GM18909 (cell line): ENCODE measurements at regions not wholly inside any gene's neighbourhood (a gene's known extent, or its start where the extent isn't known, plus 50 kb on each side); places are given as distances from the start of the nearest gene placed in this dataset.
"Not testable (repeated sequence)": the region's sequence is repeated elsewhere in the genome, so short reads cannot be mapped to it uniquely, and the experiment has no call there.

Experiments
- ATAC-seq: cut with Tn5 transposase; IDR thresholded peaks from one replicate; pipeline ENCODE4 v1.9.1; 2021; ENCODE audit warnings: mild to moderate bottlenecking; ENCODE audit not compliant: unreplicated experiment, poor library complexity

- peak; percentile 56 for ATAC-seq
Observed at GRCh38 chr6:150732765-150733539, 132.6 kb upstream of the MTHFD1L start.

DNA sequence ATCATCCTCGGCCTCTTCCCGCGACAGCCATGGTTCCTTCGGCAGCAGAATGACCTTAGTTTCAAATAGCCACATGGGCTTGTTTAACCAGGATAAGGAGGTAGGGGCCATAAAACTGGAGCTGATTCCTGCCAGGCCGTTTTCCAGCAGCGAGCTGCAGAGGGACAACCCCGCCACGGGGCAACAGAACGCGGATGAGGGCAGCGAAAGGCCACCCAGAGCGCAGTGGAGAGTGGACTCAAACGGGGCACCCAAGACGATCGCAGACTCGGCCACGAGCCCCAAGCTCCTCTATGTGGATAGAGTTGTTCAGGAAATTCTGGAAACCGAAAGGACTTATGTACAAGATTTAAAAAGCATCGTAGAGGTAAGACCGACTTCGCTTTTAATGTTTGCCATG is 131.8 kb upstream of the MTHFD1L start:
- no peak for ATAC-seq

- no peak for ATAC-seq
Observed at GRCh38 chr6:150734235-150734634, 131.3 kb upstream of the MTHFD1L start.

- ATAC-seq = no peak
Observed at GRCh38 chr6:150735341-150735851, 130.1 kb upstream of the MTHFD1L start.

- ATAC-seq = no peak
Observed at GRCh38 chr6:150738092-150738629, 127.3 kb upstream of the MTHFD1L start.

- no peak for ATAC-seq
Observed at GRCh38 chr6:150739711-150740349, 125.7 kb upstream of the MTHFD1L start.

DNA sequence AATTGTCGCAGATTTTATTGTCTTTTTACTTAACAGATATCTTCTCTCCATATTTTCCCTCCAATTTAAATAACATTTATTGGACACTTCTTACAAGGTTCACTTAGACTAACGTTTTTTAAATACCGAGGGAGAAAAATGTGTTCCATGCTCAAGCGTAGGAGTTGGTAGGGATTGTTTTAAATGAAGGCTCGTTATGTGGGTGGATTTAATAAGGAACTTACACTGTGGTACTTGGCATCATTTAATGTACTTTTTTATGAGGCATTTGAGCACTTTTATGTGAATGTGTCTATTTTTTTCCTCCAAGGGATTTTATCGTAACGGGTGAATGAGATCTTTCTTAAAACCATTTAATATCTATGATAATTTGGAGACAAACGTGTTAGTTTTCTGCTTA is 125.0 kb upstream of the MTHFD1L start:
- ATAC-seq = no peak

DNA sequence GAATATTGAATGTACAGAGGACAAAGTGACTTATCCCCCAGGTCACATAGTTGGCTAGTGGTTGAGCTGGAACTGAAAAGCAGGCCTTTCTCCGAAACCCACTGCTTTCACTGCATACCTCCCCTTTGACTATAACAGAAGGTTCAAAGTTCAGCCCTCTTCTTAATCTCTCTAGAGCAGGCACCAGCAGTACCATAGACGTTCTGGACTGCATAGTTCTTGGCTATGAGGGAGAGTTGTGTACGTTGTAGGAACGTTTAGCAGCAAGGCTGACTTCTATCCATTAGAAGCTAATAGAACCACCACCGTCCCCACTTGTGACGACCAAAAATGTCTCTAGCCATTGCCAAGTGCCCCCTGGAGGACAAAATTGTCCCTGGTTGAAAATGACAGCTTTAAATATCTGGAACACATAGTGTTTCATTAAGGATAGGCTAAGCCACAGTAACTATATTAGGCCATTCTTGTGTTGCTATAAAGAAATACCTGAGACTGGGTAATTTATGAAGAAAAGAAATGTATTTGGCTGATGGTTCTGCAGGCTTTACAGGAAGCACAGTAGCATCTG is 123.8 kb upstream of the MTHFD1L start:
- no peak for ATAC-seq

- ATAC-seq = no peak
Observed at GRCh38 chr6:150744522-150745260, 120.8 kb upstream of the MTHFD1L start.

GRCh38 chr6:150745896-150746295 is 119.6 kb upstream of the MTHFD1L start:
- no peak for ATAC-seq

DNA sequence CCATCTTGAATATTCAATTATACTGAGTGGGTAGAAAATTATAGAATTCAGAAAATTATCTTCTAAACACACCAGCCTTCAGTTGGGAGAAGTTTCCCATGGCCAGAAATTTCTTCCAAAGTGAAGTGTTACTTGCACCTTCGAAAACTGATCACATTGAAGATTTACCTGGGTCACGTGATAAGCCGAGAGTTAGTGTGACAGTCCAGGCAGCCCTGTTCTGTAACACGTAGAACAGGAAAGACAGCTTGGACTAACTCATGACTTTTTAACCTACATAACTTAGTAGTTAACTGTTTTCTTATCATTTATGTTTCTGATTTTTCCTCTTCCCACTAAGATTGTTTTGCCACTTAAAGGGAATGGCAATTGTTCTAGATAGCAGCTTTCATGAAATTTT is 118.3 kb upstream of the MTHFD1L start:
- ATAC-seq = no peak

GRCh38 chr6:150749091-150749670 is 116.3 kb upstream of the MTHFD1L start:
- ATAC-seq = no peak

- ATAC-seq = no peak
Observed at GRCh38 chr6:150751296-150751695, 114.2 kb upstream of the MTHFD1L start.

- ATAC-seq = no peak
Observed at GRCh38 chr6:150752409-150752808, 113.1 kb upstream of the MTHFD1L start.

DNA sequence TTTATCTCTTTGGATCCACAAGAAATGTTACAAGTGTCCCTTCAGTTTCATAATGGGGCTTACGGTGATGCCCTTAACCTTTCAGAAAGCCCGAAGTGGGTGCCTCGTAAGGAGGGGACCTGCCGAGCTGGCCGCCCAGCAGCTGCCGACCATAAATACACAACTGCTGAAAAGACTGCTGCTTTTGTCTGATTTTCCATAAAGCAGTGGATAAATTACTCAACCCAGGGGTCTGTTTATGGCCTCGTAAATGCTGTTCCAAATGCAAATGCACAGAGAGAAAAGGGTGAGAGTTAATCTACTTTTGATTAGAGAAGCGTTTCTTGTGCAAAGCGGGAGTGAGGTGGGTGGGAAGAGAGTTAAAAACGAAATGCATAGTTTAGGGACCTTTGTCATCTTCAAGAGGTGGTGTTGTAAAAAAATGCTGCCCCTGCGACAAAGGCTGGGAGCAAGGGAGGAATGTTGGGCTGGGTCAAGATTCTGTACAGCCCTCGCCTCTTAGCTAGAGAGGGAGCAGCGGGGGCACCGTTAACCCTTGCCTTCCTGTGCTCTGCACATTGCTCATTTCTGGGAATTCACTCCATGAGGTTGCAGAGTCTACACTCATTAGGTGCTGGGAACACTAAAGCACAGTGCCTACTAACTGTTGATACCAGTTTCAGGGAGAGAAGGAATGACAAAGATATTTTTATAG is 112.0 kb upstream of the MTHFD1L start:
- ATAC-seq = no peak

DNA sequence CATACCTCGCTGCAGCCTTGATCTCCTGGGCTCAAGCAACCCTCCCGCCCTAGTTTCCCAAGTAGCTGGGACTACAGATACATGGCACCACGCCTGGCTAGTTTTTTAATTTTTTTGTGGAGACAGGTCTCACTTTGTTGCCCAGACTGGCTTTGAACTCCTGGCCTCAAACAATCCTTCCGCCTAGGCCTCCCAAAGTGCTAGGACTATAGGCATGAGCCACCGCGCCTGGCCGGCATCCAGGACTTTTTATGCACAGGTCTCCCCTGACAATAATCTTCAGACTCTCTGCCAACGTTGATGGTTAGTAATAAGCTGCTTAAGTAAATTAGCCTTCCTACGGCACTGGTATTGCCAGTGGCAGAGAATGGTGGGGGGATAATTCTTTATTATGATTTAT is 110.5 kb upstream of the MTHFD1L start:
- no peak for ATAC-seq

DNA sequence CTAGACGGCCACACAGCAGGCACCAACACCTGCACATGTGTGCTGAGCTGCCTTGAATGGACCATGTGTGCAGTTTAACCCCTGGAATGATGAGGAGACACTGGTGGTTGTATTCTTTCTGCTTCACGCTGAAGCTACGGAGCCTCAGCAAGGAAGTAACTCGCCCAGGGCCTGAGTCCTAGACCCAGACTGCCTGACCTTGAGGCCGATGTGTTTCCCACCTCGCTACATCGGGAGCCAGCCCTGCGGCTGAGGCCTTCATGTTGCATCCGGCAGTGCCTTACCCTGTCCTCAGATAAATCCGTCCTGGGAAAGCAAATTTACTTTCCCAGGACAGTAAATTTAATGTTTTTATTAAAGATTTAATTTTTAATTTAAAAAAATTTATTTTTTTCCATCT is 110.0 kb upstream of the MTHFD1L start:
- ATAC-seq = no peak

GRCh38 chr6:150756173-150756572 is 109.3 kb upstream of the MTHFD1L start:
- ATAC-seq = no peak

DNA sequence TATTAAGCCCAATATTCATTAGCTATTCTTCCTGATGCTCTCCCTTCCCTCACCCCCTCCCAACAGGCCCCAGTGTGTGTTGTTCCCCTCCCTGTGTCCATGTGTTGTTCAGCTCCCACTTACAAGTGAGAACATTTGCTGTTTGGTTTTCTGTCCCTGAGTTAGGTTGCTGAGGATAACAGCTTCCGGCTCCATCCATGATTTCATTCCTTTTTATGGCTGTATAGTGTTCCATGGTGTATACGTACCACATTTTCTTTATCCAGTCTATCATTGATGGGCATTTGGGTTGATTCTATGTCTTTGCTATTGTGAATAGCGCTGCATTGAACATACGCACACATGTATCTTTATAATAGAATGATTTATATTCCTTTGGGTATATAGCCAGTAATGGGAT is 107.7 kb upstream of the MTHFD1L start:
- not testable (repeated sequence) for ATAC-seq

DNA sequence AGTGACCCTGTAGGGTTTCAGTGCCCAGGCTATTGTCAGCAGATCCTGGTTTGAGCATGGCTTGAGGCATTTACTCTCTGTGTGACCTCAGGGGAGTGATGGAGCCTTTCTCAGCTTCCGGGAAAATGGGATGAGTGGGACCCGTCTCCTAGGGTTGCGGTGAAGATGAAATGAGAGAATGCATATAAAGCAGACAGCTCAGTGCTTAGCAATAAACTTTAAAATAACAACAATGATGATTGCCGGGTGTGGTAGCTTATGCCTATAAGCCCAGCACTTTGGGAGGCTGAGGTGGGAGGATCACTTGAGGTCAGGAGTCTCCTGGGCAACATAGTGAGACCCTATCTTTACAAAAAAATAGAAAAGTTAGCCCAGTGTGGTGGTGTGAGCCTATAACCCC is 106.0 kb upstream of the MTHFD1L start:
- ATAC-seq = no peak
